ENCODE measurements at regions not wholly inside any gene's neighbourhood (a gene's known extent, or its start where the extent isn't known, plus 50 kb on each side); places are given as distances from the start of the nearest gene placed in this dataset.

DNA sequence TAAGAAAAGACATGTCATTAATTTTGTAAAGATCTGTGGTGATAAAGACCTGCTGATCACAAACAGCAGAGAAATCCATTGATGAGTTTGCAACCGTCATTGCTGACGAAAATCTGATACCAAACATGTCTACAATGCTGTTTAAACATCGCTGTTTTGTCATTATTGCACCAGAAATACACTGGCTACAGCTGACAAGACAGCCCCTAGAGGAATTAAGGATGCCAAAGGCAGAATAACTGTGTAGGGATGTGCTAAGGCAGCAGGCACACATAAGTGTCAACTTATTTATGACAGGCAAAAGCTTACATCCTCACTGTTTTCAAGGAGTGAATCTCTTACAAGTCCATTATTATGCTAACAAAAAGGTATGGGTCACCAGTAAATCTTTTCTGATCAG, 439.3 kb downstream of the TLE1 start:
- no peak for DNase-seq

DNA sequence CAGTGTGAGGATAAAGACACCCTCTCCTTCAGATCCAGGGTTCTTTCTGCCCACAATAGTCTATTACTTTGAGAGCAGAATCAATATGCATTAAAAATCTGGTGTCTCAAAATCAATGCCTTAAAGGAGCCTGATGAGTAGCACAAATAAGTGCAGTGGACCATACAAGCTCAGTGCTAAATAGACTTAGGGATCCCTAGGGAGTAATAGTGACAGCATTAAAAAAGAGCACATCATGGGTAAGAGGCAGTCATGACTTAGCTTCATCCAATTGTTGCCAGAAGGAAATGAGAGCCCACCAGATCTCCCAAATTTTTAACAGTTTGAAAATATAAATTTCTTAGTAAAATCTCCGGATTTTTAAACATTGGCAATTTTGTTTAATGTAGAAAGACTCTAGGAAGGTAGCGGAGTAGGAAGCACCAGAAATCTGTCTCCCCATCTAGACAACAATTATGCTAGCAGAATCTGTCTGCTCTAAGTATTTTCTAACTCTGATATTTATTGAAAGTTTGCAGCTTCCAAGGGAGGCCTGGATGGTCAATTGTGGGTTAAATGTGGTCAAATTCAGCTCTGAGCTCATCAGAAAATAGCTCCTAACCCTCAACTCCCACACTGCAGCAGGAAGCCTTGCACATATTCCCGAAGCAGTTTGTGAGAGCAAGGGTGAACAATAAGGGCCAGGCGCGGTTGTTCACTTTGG, 443.9 kb downstream of the TLE1 start:
- DNase-seq, result no peak

GRCh38 chr9:81244631-81245030, 444.7 kb downstream of the TLE1 start:
- DNase-seq, result no peak

- DNase-seq, result no peak
These were observed 446.5 kb downstream of the TLE1 start for GRCh38 chr9:81242866-81243265.

GRCh38 chr9:81239388-81239787, 450.0 kb downstream of the TLE1 start:
- no peak for DNase-seq

DNA sequence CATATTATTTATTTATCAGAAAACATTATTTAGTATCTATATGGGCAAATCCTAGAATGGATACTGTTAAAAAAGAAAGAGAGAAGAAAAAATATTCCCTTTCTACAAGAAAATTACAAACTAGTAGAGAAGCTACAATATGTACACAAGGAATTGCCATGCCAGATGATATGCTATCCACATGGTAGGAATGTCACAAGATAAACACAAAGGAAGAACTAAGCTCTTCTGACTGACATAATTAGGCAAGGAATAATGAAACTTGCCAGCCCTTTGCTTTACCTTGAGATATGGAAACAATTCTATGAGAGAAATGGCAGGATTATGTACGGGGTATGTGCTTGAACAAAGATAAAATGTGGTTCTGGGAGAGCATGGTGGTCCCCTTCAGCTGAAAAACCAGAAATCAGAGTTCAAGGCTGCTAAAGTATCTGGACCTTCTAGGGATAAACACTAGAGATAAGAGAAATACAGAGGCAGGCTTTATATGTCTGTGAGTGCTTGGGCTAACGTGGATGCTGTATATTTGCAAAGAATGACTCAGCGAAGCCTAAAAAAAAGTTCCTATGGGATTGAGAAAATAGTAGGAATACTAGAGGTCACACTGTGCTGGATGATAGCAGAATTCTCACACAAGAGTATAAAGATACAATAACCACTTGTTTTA, 451.6 kb downstream of the TLE1 start:
- no peak for DNase-seq

DNA sequence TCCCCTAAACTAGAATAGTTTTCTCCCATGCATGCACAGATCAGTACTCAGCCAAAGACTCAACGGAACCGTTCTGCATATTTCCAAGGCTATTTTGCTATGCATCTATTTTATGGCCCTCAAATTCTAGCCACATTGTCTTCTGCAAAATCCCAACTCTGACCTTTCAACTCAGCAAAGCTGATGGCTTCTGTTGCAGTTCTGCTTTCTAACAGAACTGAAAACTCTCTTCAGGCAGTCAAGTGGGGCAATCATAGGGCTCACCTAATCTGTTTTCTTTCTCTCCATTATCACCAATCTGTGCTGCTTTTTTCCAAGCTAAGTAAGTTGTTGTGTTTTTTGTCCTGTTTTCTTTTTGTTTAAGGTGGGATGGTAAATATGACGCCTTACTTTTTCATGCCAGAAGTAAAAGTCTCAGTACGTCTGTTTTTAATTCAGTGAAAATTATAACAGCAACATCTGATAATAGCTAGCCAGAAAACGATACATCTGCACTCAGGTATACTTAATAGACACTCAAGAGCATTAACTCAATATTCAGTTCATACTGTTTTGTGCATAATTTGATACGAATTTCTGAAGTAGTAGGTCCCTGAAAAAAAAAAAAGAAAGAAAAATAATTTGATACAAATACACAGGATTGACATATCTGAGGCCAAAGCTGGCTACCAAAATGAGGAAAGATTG, 454.3 kb downstream of the TLE1 start:
- no peak for DNase-seq

GRCh38 chr9:81231011-81231410, 458.3 kb downstream of the TLE1 start:
- DNase-seq, result no peak

DNA sequence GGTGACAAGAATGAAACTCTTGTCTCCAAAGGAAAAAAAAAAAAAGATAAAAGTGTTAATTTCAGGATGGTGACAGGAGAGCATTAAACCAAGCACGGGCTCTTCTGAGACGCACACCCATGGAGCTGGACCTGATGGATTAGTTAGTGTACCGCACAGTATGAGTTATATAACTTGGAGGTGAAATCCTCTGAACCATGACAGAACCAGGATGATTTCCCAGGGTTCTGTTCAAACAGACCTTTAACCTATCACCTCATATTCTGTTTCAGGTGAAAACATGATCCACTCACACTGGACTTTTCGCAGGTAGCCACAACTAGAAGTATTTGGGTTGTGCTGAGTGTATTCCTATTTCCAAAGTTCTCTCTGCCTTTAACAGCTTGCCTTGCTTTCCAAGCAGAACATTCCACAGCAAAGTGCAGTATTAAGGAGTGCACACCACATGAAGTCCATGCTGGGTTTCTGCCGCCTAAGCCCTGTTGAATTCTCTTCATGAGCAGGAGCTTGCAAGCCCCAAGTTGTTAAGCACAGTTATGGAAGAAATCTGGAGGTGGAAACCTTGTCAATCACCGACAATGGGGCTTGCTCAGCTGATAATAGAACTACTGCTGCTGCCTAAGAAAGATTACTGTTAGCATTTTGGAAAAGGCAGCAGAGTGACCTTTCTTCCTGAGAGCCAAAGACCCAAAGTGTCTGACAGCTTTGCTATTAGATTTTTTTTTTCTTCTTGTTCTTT, 461.7 kb downstream of the TLE1 start:
- DNase-seq, result no peak

- no peak for DNase-seq
These were observed 463.8 kb downstream of the TLE1 start for GRCh38 chr9:81225596-81225995.

GRCh38 chr9:81224166-81225081, 464.9 kb downstream of the TLE1 start:
- no peak for DNase-seq

GRCh38 chr9:81214975-81215374, 474.4 kb downstream of the TLE1 start:
- no peak for DNase-seq

DNA sequence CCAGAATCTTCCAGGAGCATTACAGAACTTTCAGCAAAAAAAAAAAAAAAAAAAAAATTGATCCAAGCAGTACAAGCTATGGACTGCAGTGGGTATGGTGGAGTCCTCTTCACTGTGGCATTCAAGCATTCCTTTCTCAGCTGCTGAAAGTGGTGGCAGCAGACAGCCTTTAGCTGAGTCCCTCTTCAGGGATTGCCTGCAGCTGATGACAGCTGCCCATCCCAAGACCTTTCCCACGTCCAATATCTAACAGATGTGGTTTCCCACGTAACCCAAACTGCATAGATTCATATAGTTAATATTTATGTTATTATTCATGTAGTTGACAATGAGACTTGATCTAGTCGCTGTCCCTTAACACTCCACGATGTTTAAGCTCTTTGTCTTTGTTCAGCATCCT, 475.9 kb downstream of the TLE1 start:
- no peak for DNase-seq

DNA sequence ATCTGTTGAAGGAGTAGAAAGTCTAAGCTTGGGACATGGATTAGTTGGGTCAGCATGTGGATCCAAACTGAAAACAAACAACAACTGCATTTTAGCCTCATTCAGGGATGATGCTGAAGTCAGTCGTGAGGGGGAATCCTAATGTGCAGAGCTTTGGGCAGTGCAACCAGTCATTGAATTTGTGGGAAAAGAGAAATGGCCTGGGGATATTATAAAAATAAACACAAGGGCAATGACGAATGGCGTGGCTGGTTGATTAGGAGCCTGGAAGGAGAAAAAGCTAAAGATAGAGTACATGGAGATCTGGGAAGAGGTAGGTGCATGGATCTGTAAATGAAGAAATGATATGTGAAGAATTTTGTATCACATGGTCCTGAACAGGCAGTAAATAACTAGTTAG, 477.6 kb downstream of the TLE1 start:
- no peak for DNase-seq

DNA sequence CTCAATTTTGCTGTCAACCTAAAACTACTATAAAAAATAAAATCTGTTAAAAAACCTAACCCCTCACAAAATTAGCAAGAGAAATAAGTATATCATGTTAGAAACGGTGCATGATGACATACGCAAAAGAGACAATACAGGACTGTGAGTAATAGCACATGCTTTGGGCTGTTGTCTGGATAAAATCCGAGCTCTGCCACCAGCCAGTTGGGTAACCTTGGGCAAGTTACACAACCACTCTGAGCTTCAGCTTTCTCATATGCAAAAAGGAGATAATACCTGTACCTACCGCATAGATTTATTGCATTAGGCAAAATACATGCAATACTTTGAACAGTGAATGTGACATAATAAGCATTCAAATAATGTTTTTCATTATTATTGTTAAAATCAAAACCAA, 481.7 kb downstream of the TLE1 start:
- DNase-seq, result no peak

- no peak for DNase-seq
These were observed 487.1 kb downstream of the TLE1 start for GRCh38 chr9:81202292-81202691.

DNA sequence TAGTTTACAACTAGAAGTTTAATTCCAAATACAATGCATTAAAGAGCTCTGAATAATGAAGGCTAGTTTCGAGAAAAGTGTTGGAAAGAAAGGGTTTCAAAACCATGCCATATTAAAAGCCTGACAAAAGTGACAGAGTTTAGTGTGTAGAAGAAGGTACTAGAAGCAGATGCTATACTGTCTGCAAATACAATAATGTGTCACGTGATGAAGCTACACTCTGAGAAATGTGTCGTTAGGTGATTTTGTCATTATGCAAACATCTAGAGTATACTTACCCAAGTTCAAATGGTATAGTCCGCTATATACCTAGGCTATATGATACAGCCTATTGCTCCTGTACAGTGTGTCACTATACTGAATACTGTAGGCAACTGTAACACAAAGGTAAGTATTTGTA, 494.1 kb downstream of the TLE1 start:
- DNase-seq, result no peak

DNA sequence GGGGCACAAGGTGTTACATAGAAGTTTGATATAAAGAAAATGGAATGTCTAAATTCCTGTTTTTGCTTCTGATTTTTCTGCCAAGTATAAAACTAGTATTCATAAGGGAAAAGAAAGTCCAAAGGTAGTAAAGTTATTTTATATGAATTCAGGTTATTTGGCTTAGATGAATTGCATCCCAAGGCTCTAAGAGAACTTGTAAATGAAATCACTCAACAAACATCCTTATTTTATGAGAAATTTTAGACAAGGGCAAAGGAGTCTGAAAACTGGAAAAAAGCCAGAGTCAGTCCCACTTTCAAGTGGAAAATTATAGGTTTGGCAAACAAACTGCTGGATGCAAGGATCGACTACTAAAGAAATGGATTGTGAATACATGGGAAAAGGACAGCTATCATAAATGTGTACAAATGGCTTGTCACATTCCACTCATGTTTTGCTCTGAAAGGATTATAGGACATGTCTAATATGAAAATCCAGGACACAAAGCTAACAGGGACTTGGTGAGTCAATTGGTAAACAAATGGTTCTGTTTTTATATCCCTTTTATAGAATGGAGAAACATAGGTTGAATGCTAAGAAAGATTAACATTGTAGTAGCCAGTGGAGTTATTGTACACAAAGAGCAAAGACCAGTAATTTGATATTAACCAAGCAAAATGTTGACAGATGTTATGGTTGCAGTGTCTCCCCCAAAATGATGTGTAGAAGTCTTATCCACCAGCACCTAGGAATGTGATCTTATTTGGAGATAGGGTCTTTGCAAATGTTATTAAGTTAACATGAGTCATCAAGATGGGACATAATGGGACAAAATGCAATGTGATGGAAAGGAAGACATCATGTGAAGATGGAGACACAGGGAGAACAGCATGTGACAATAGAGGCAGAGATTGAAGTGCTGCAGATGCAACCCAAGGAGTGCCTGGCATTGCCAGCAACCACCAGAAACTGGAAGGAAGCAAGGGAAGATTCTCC, 495.7 kb downstream of the TLE1 start:
- no peak for DNase-seq

GRCh38 chr9:81191222-81191621, 498.1 kb downstream of the TLE1 start:
- no peak for DNase-seq

- DNase-seq, result no peak
These were observed 498.7 kb downstream of the TLE1 start for GRCh38 chr9:81190659-81191058.

DNA sequence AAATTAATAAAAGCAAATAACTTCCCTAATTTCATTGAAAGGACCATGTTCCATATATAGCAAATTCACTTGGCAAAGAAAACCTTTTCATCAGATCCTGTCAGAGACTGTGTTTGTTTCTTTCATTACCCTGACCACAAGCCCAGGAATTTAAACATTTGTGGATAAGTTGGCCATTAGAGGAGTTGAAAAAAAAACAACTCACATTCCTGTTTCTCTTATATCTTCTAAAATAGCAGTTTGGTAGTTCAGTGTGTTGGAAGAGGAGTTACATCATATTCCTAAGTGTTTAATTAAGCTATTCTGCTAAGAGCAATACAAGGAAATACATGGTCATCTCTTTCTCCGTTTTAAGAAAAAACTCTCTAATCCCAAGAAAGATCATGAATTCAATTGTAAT, 505.6 kb downstream of the TLE1 start:
- no peak for DNase-seq

Measured in C1 segment of cervical spinal cord (tissue), 14 donors.